K562 (cell line): ENCODE measurements at regions not wholly inside any gene's neighbourhood (a gene's known extent, or its start where the extent isn't known, plus 50 kb on each side); places are given as distances from the start of the nearest gene placed in this dataset.

Experiments used
- ATAC-seq: fragments of 200-7000 bp; cut with Tn5 transposase; 3 replicates; pipeline ENCODE4 v1.9.1; 2020; ENCODE audit warnings: moderate library complexity
- BruUV-seq: library from RNA; stranded (reverse); fragments of 400-500 nt; replicated peaks from 2 replicates; lab custom pipeline; 2021; lab: Mats Ljungman, UMichigan
- CTCF ChIA-PET: fragments of 300-600 bp; formaldehyde crosslinking; extraction: SDS; loops from one replicate; lab custom pipeline; 2021; ENCODE audit warnings: low intra/inter-chr PET ratio; lab: Yijun Ruan, JAX
- POLR2A ChIA-PET: fragments of 300-600, 350-650 bp; sonication (Branson Sonifier 250); formaldehyde crosslinking; extraction: SDS; loops from one replicate; lab custom pipeline; 2021; ENCODE audit warnings: antibody characterized with exemption, inconsistent platforms; lab: Yijun Ruan, JAX
- DNase-seq, 4 experiments: peaks; one replicate each; pipeline versions ENCODE4 v3.0.0 to v3.0.0-alpha.2; 2011 to 2018; ENCODE audit warnings: low spot score in 3 of 4, mixed read lengths in 3 of 4; ENCODE audit errors: extremely low read depth in 1 of 4
- FAIRE-seq: peaks from 2 replicates; lab custom pipeline; 2011; peaks lifted over from hg19 to GRCh38; lab: Jason Lieb, UNC
- H2AFZ ChIP-seq: 2 replicates; pipeline ENCODE4 v1.6.0; 2011; ENCODE audit warnings: low read depth, low read length, control low read depth, inconsistent platforms
- H3K27ac ChIP-seq: fragments of 200-600 bp; 3 replicates; pipeline ENCODE4 v1.8.0; 2011; ENCODE audit warnings: low read depth, mild to moderate bottlenecking, control low read depth, inconsistent platforms, low read length, moderate library complexity, mixed read lengths; ENCODE audit errors: extremely low read depth
- H3K27me3 ChIP-seq, 2 experiments: fragments of 300-600 bp in 1 of 2; 2 replicates in 1 of 2; 3 replicates in 1 of 2; pipeline versions ENCODE4 v1.6.0 to v1.8.0; 2011; ENCODE audit warnings: inconsistent platforms in 2 of 2, low read length in 2 of 2, mild to moderate bottlenecking in 1 of 2, mixed read lengths in 1 of 2, moderate library complexity in 1 of 2; ENCODE audit not compliant: control insufficient read depth in 2 of 2, insufficient read depth in 2 of 2
- H3K36me3 ChIP-seq: fragments of 300-600 bp; 3 replicates; pipeline ENCODE4 v1.8.0; 2011; ENCODE audit warnings: mild to moderate bottlenecking, low read length, inconsistent platforms; ENCODE audit not compliant: control insufficient read depth, insufficient read depth
- H3K4me1 ChIP-seq, 2 experiments: fragments of 200-600 bp in 1 of 2; replicated peaks in 1 of 2; 2 replicates in 1 of 2; 3 replicates in 1 of 2; pipeline versions ENCODE4 v1.5.1 to v1.8.0; 2011; ENCODE audit warnings: inconsistent platforms in 2 of 2, low read length in 2 of 2, mild to moderate bottlenecking in 1 of 2, mixed read lengths in 1 of 2, moderate library complexity in 1 of 2; ENCODE audit not compliant: control insufficient read depth in 2 of 2, insufficient read depth in 2 of 2
- H3K4me2 ChIP-seq: 2 replicates; pipeline ENCODE4 v1.6.1; 2011; ENCODE audit warnings: low read length, control low read depth, inconsistent platforms, mixed read lengths; ENCODE audit not compliant: insufficient read depth
- H3K4me3 ChIP-seq: fragments of 200-600 bp; sonication (generic), shearing (Covaris generic); 2 replicates; pipeline ENCODE4 v1.5.1; 2016; ENCODE audit warnings: control low read depth, inconsistent platforms
- H3K79me2 ChIP-seq: fragments of 200-600 bp; 3 replicates; pipeline ENCODE4 v1.8.0; 2011; ENCODE audit warnings: low read length, inconsistent platforms; ENCODE audit not compliant: control insufficient read depth, insufficient read depth
- H3K9ac ChIP-seq, 2 experiments: 2 replicates each; pipeline versions ENCODE4 v1.6.0 to v1.6.1; 2011; ENCODE audit warnings: low read depth in 2 of 2, low read length in 2 of 2, control low read depth in 1 of 2, inconsistent platforms in 1 of 2, mild to moderate bottlenecking in 1 of 2, mixed read lengths in 1 of 2; ENCODE audit not compliant: insufficient read depth in 1 of 2
- H3K9me1 ChIP-seq: one replicate; pipeline ENCODE4 v1.6.0; 2011; ENCODE audit warnings: inconsistent platforms, mild to moderate bottlenecking, low read length, moderate library complexity; ENCODE audit not compliant: control insufficient read depth, insufficient read depth
- H3K9me3 ChIP-seq: replicated peaks from 2 replicates; pipeline ENCODE4 v1.5.1; 2011; ENCODE audit warnings: low read depth, low read length, inconsistent platforms; ENCODE audit not compliant: control insufficient read depth, insufficient read depth
- H4K20me1 ChIP-seq: replicated peaks from 2 replicates; pipeline ENCODE4 v1.6.1; 2011; ENCODE audit warnings: low read length, inconsistent platforms, mixed read lengths; ENCODE audit not compliant: control insufficient read depth, insufficient read depth
- CBX8 ChIP-seq: fragments of 200-600 bp; sonication (generic); IDR thresholded peaks from 2 replicates; pipeline ENCODE4 v1.6.1; 2012; ENCODE audit warnings: borderline replicate concordance, mixed run types, low read depth, mild to moderate bottlenecking, moderate library complexity, mixed read lengths, low read length, control low read depth, inconsistent platforms; ENCODE audit not compliant: poor library complexity, severe bottlenecking; ENCODE audit errors: extremely low read depth
- WGBS: fragments of 100-300 bp; shearing (Covaris generic); methylation state at CpG from one replicate; pipeline ENCODE4 v1.1.6; 2016; ENCODE audit warnings: low coverage, mixed read lengths; ENCODE audit not compliant: insufficient coverage; ENCODE audit errors: missing lambda C conversion rate; 5-methylcytosine and 5-hydroxymethylcytosine counted together
- in situ Hi-C: fragments of 300-500 bp; cut with MboI; formaldehyde crosslinking; loops from 4 replicates; pipeline ENCODE4 v1.15.0; 2018; ENCODE audit warnings: inconsistent platforms, mixed read lengths
- intact Hi-C: fragments of 100-400 bp; cut with micrococcal nuclease; formaldehyde crosslinking; loops from 2 replicates; pipeline ENCODE4 v1.14.2; 2022
- TF ChIP-seq, protein P1 (sequence below), 2 experiments: fragments of 450-650 bp; formaldehyde crosslinking in 1 of 2; IDR thresholded peaks; 2 replicates each; pipeline versions ENCODE4 v1.4.0 to v1.6.1; 2014 to 2020; ENCODE audit warnings: mild to moderate bottlenecking in 2 of 2, borderline replicate concordance in 1 of 2, low read depth in 1 of 2

DNA sequence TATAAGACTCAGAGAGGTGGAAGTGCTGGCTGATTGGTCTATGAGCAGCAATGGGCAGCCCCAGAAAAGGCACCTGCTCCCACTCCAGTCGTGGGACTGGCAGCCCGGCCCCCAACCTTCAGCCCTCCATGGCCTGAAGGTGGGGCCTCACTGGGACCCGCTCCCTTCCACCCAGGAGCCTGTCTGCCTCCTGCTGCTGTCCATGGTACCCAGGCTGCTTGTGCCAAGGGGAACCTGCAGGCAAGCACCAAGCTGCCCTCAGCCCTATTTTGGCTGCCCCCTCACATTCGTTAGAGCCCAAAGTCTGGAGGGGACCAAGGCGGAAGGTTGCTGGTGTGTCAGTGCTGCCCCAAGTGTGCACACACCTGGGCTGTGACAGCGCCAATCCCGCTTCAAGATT is 2304.9 kb downstream of the PCDH9 start:
- no peaks in the 10 kb centered on the region for H3K4me1 ChIP-seq
- intact Hi-C loops (no loop called here), in situ Hi-C loops (no loop called here)
- ATAC-seq (no peak), DNase-seq (no peak), FAIRE-seq (no peak)
- BruUV-seq: no TSS peak
- H3K27me3 ChIP-seq: no peaks in the 10 kb centered on the region
- no peak overlapping the region for H3K4me2 ChIP-seq
- no peaks in the 10 kb centered on the region for H3K9me3 ChIP-seq
- no peak overlapping the region for H3K27ac ChIP-seq
- H3K9me1 ChIP-seq: no peaks in the 10 kb centered on the region
- POLR2A ChIA-PET: no interaction called here
- H4K20me1 ChIP-seq: no peaks in the 10 kb centered on the region
- no peak overlapping the region for H3K4me3 ChIP-seq
- no peak overlapping the region for H3K9ac ChIP-seq
- no peak for TF ChIP-seq CBX8
- TF ChIP-seq, protein P1, sequence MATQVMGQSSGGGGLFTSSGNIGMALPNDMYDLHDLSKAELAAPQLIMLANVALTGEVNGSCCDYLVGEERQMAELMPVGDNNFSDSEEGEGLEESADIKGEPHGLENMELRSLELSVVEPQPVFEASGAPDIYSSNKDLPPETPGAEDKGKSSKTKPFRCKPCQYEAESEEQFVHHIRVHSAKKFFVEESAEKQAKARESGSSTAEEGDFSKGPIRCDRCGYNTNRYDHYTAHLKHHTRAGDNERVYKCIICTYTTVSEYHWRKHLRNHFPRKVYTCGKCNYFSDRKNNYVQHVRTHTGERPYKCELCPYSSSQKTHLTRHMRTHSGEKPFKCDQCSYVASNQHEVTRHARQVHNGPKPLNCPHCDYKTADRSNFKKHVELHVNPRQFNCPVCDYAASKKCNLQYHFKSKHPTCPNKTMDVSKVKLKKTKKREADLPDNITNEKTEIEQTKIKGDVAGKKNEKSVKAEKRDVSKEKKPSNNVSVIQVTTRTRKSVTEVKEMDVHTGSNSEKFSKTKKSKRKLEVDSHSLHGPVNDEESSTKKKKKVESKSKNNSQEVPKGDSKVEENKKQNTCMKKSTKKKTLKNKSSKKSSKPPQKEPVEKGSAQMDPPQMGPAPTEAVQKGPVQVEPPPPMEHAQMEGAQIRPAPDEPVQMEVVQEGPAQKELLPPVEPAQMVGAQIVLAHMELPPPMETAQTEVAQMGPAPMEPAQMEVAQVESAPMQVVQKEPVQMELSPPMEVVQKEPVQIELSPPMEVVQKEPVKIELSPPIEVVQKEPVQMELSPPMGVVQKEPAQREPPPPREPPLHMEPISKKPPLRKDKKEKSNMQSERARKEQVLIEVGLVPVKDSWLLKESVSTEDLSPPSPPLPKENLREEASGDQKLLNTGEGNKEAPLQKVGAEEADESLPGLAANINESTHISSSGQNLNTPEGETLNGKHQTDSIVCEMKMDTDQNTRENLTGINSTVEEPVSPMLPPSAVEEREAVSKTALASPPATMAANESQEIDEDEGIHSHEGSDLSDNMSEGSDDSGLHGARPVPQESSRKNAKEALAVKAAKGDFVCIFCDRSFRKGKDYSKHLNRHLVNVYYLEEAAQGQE (IDR thresholded peaks at IDR 0.05; ENCODE audit: borderline replicate concordance): peak; percentile 29; the same call in 1 of the 2 replicates
- TF ChIP-seq, protein P1 (CRISPR knock-in tag; IDR thresholded peaks at IDR 0.05; ENCODE audit: low read depth): no peak
- CTCF ChIA-PET: no interaction called here
- 0% methylated on average over 5 of the region's 7 CpGs for WGBS
- H3K36me3 ChIP-seq: no peaks in the 10 kb centered on the region
- no peaks in the 10 kb centered on the region for H3K79me2 ChIP-seq
- H2AFZ ChIP-seq: no peak overlapping the region
